HCT116 (cell line): ENCODE measurements at regions not wholly inside any gene's neighbourhood (a gene's known extent, or its start where the extent isn't known, plus 50 kb on each side); places are given as distances from the start of the nearest gene placed in this dataset.

ENCODE experiments used
- ATAC-seq: fragments of 200-7000 bp; cut with Tn5 transposase; 2 replicates; pipeline ENCODE4 v1.9.1; 2020; ENCODE audit warnings: mild to moderate bottlenecking, moderate library complexity
- BruUV-seq: library from RNA; stranded (reverse); fragments of 400-500 nt; replicated peaks from 2 replicates; lab custom pipeline; 2021; lab: Mats Ljungman, UMichigan
- CTCF ChIA-PET: fragments of 300-600 bp; sonication (Branson Sonifier 250); formaldehyde crosslinking; loops from one replicate; lab custom pipeline; 2021; ENCODE audit warnings: antibody characterized with exemption; lab: Charles Lee
- POLR2A ChIA-PET: fragments of 300-600, 350-600 bp; sonication (Branson Sonifier 250); formaldehyde crosslinking; loops from one replicate; lab custom pipeline; 2021; ENCODE audit warnings: antibody characterized with exemption; lab: Charles Lee
- RAD21 ChIA-PET, 2 experiments: fragments of 300-600 bp; sonication (Branson Sonifier 250); formaldehyde crosslinking; loops; one replicate each; lab custom pipeline; 2023; ENCODE audit warnings: low total read pairs in 2 of 2; ENCODE audit not compliant: uncharacterized antibody in 2 of 2, unreplicated experiment in 2 of 2, low non-redundant PET in 1 of 2; lab: Charles Lee
- DNase-seq: peaks from one replicate; pipeline ENCODE4 v3.0.0-alpha.2; 2010; ENCODE audit warnings: low read depth, low spot score
- H2AFZ ChIP-seq: fragments of 200-600 bp; shearing (Covaris generic), sonication (generic); 2 replicates; pipeline ENCODE4 v1.6.1; 2017; ENCODE audit warnings: low read depth, mixed run types, mixed read lengths, antibody characterized with exemption, low read length; ENCODE audit not compliant: poor library complexity, severe bottlenecking
- H3K27ac ChIP-seq: 2 replicates; pipeline ENCODE4 v1.5.1; 2012; ENCODE audit warnings: low read depth, low read length
- H3K27me3 ChIP-seq: fragments of 200-600 bp; sonication (generic); 2 replicates; pipeline ENCODE4 v1.6.1; 2016; ENCODE audit warnings: mixed run types, low read length, mixed read lengths; ENCODE audit not compliant: insufficient read depth
- H3K36me3 ChIP-seq, 2 experiments: fragments of 200-500 bp in 1 of 2; fragments of 200-600 bp in 1 of 2; sonication (Bioruptor generic) in 1 of 2; sonication (generic) in 1 of 2; 2 replicates each; pipeline versions ENCODE4 v1.5.1 to v1.6.1; 2014 to 2016; ENCODE audit warnings: low read length in 2 of 2, inconsistent platforms in 1 of 2, mixed read lengths in 1 of 2, mixed run types in 1 of 2; ENCODE audit not compliant: insufficient read depth in 2 of 2, control insufficient read depth in 1 of 2
- H3K4me1 ChIP-seq, 2 experiments: fragments of 200-600 bp in 1 of 2; sonication (generic) in 1 of 2; 2 replicates each; pipeline versions ENCODE4 v1.5.1 to v1.6.1; 2012 to 2017; ENCODE audit warnings: low read length in 2 of 2, inconsistent platforms in 1 of 2, mild to moderate bottlenecking in 1 of 2, mixed read lengths in 1 of 2, mixed run types in 1 of 2, moderate library complexity in 1 of 2; ENCODE audit not compliant: insufficient read depth in 2 of 2, control insufficient read depth in 1 of 2
- H3K4me2 ChIP-seq: fragments of 200-600 bp; sonication (generic); 2 replicates; pipeline ENCODE4 v1.6.1; 2017; ENCODE audit warnings: mixed run types, low read length, mixed read lengths
- H3K4me3 ChIP-seq, 2 experiments: fragments of 200-600 bp in 1 of 2; sonication (generic) in 1 of 2; replicated peaks in 1 of 2; 2 replicates each; pipeline ENCODE4 v1.5.1; 2011 to 2016; ENCODE audit warnings: low read length in 2 of 2, control low read depth in 1 of 2, low read depth in 1 of 2, mild to moderate bottlenecking in 1 of 2, mixed read lengths in 1 of 2, mixed run types in 1 of 2
- H3K79me2 ChIP-seq: fragments of 200-600 bp; sonication (generic); 2 replicates; pipeline ENCODE4 v1.6.1; 2017; ENCODE audit warnings: mild to moderate bottlenecking, mixed run types, low read length, moderate library complexity, mixed read lengths; ENCODE audit not compliant: insufficient read depth
- H3K9ac ChIP-seq: fragments of 200-600 bp; sonication (generic); 2 replicates; pipeline ENCODE4 v1.6.1; 2016; ENCODE audit warnings: low read length, mixed read lengths
- H3K9me2 ChIP-seq: fragments of 200-600 bp; sonication (generic), shearing (Covaris generic); 2 replicates; pipeline ENCODE4 v1.6.1; 2017; ENCODE audit warnings: mixed run types, mild to moderate bottlenecking, moderate library complexity; ENCODE audit not compliant: insufficient read depth
- H3K9me3 ChIP-seq, 2 experiments: fragments of 200-500 bp in 1 of 2; fragments of 200-600 bp in 1 of 2; sonication (Bioruptor generic) in 1 of 2; sonication (generic) in 1 of 2; 2 replicates each; pipeline ENCODE4 v1.6.1; 2014 to 2017; ENCODE audit warnings: low read length in 2 of 2, mixed read lengths in 2 of 2, inconsistent platforms in 1 of 2, low read depth in 1 of 2, mild to moderate bottlenecking in 1 of 2, mixed run types in 1 of 2, moderate library complexity in 1 of 2; ENCODE audit not compliant: control insufficient read depth in 1 of 2, insufficient read depth in 1 of 2
- H4K20me1 ChIP-seq: fragments of 200-600 bp; sonication (generic), shearing (Covaris generic); 2 replicates; pipeline ENCODE4 v1.6.1; 2017; ENCODE audit warnings: mixed run types, mild to moderate bottlenecking, moderate library complexity; ENCODE audit not compliant: insufficient read depth
- JUND ChIP-seq: IDR thresholded peaks from 2 replicates; pipeline ENCODE4 v1.6.1; 2012
- MAX ChIP-seq: IDR thresholded peaks from 2 replicates; pipeline ENCODE4 v1.6.1; 2012
- RAD21 ChIP-seq: IDR thresholded peaks from 2 replicates; pipeline ENCODE4 v1.6.1; 2012; ENCODE audit warnings: low read depth, mild to moderate bottlenecking
- YY1 ChIP-seq: IDR thresholded peaks from 2 replicates; pipeline ENCODE4 v1.6.1; 2011; ENCODE audit warnings: low read length, low read depth, moderate library complexity, mild to moderate bottlenecking; ENCODE audit not compliant: insufficient replicate concordance; ENCODE audit errors: extremely low read depth
- intact Hi-C: fragments of 100-400 bp; cut with micrococcal nuclease; formaldehyde crosslinking; loops from 2 replicates; pipeline ENCODE4 v1.10.0; 2022

- Histone ChIP-seq H3K79me2 (no peaks in the 10 kb centered on the region), H3K36me3 (no peaks in the 10 kb centered on the region), H3K27me3 (no peaks in the 10 kb centered on the region), H3K4me1 (no peaks in the 10 kb centered on the region), H3K4me2 (no peak overlapping the region), H3K9me2 (no peaks in the 10 kb centered on the region), H3K9ac (no peak overlapping the region), H4K20me1 (no peaks in the 10 kb centered on the region), H3K9me3 (peaks cover 0 to 12% of the 10 kb centered on the region in 2 experiments; a peak in 2 of 4 replicates)
- no peak for DNase-seq
- intact Hi-C loops: no loop called here
- no peak for TF ChIP-seq MAX
- TF ChIP-seq YY1: no peak
- TF ChIP-seq RAD21: no peak
- no peak for TF ChIP-seq JUND
- TF ChIP-seq, all 23 proteins: peak for 0
- H2AFZ ChIP-seq: no peak overlapping the region
- no TSS peak for BruUV-seq
- no peak overlapping the region for H3K27ac ChIP-seq
- CTCF ChIA-PET: no interaction called here
- no peak for ATAC-seq
- POLR2A ChIA-PET: no interaction called here
- no peak overlapping the region for H3K4me3 ChIP-seq
- RAD21 ChIA-PET: no interaction called here
Measured at GRCh38 chr1:239587574-239588369, 201.4 kb downstream of the CHRM3 start.

- Histone ChIP-seq H3K36me3 (no peaks in the 10 kb centered on the region), H3K9me2 (no peaks in the 10 kb centered on the region), H4K20me1 (no peaks in the 10 kb centered on the region), H3K4me2 (no peak overlapping the region), H3K27ac (no peak overlapping the region), H3K9ac (no peak overlapping the region), H3K27me3 (no peaks in the 10 kb centered on the region), H3K4me3 (no peak overlapping the region), H2AFZ (no peak overlapping the region), H3K9me3 (peaks cover 0 to 12% of the 10 kb centered on the region in 2 experiments; a peak in 2 of 4 replicates), H3K79me2 (no peaks in the 10 kb centered on the region), H3K4me1 (no peaks in the 10 kb centered on the region)
- ATAC-seq (no peak), DNase-seq (no peak)
- ChIA-PET RAD21 (no interaction called here), POLR2A (no interaction called here), CTCF (no interaction called here)
- no peak for TF ChIP-seq YY1
- intact Hi-C loops: no loop called here
- BruUV-seq: no TSS peak
Measured at GRCh38 chr1:239590556-239590955, 204.2 kb downstream of the CHRM3 start.
